ENCODE measurements at regions not wholly inside any gene's neighbourhood (a gene's known extent, or its start where the extent isn't known, plus 50 kb on each side); places are given as distances from the start of the nearest gene placed in this dataset.

DNA sequence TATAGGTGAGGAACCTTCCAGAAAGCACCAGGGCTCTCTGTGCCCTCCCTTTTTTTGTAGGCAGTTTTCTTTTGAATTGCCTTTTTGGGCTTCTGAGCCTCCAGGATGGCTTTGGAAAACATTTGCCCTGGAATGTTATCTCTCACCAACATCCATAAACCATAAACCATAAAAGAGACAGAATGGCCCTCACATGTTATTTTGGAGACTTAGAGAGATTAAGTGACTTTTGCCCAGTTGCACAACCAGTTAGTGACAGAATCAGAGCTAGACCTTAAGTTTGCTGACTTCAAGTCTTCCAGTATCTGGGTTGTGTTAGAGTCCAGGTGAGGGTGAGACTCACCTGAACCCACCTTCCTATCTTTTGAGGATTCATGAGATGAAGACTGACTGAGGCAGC lies 153.0 kb upstream of the STX18 start:
- TF ChIP-seq, protein P1, sequence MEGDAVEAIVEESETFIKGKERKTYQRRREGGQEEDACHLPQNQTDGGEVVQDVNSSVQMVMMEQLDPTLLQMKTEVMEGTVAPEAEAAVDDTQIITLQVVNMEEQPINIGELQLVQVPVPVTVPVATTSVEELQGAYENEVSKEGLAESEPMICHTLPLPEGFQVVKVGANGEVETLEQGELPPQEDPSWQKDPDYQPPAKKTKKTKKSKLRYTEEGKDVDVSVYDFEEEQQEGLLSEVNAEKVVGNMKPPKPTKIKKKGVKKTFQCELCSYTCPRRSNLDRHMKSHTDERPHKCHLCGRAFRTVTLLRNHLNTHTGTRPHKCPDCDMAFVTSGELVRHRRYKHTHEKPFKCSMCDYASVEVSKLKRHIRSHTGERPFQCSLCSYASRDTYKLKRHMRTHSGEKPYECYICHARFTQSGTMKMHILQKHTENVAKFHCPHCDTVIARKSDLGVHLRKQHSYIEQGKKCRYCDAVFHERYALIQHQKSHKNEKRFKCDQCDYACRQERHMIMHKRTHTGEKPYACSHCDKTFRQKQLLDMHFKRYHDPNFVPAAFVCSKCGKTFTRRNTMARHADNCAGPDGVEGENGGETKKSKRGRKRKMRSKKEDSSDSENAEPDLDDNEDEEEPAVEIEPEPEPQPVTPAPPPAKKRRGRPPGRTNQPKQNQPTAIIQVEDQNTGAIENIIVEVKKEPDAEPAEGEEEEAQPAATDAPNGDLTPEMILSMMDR (conservative IDR thresholded peaks at IDR 0.05; ENCODE audit: low read depth, low read length): no peak
- TF ChIP-seq EZH2 (IDR thresholded peaks at IDR 0.05; ENCODE audit: borderline replicate concordance, low read depth, low read length, poor library complexity, severe bottlenecking): no peak
